ENCODE measurements at regions not wholly inside any gene's neighbourhood (a gene's known extent, or its start where the extent isn't known, plus 50 kb on each side); places are given as distances from the start of the nearest gene placed in this dataset.
A peak's percentile ranks its signal among the peaks of the same experiment; 100 is the strongest.
"Not testable (repeated sequence)": the region's sequence is repeated elsewhere in the genome, so short reads cannot be mapped to it uniquely, and the experiment has no call there.

GRCh38 chr20:59466107-59466815 is 138.1 kb upstream of the PHACTR3 start:
- no peak for DNase-seq

DNA sequence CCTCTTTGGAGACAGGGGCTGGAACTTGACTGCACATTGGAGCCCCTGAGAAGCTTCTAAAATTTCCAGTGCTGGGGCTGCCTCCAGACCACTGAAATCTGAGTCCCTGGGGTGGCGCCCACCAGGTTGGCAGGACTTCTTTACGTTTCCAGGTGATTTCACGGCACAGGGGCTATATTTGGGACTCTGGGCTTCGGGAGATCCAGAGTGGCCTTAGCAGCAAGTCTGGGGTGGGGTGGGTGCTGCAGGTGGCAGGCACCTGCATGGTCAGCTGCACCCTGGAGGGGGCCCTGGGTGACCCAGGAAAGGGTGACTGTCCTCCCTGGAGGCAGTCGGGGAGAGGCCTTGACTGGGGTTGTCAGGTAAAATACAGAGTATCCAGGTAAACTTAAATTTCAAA is 135.5 kb upstream of the PHACTR3 start:
- DNase-seq, result no peak

DNA sequence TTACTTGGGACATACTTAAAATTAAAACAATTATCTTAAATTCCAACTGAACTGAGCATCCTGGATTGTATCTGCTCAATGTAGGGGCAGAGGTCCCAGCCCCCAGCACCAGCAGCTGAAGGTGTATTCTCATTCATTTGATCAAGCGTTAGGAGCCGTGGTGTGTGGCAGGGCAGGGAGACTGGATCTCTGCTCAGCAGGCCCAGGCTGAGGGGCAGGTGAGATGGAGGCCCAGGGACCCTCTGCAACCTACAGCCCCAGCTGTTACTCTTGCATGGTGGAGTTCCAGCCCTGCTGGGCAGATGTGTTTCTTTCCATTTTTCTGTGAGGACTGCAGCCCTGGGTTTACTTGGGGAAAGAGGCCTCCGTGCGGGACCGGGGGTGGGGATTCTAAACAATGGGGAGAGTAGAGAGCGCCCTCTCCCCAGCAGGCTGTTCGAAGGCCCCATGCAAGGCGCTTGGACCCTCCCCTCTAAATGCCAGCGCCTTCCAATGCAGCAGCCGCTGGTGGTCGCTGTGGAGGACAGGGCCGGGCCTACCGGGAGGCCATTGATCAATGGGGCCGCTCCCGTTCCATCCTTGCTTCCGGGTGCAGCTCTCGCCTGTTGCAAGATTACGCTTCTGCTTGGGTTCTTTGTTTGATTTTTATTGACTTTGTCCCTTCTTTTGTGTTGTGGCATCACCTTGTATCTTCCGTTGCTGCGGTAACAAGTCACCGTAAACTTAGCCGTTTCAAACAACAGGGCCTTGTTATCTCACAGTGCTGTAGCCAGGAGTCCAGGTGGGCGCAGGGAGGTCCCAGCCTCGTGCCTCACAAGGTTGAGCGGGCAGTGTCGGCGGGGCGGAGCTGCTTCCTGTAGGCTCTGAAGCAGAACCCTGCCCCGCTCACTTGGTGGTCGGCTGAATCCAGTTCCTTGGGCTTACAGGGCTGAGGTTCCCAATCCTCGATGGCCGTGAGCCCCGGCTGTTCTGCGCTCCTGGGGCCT is 134.8 kb upstream of the PHACTR3 start:
- DNase-seq, result no peak

GRCh38 chr20:59470521-59470920 is 133.8 kb upstream of the PHACTR3 start:
- DNase-seq, result no peak

DNA sequence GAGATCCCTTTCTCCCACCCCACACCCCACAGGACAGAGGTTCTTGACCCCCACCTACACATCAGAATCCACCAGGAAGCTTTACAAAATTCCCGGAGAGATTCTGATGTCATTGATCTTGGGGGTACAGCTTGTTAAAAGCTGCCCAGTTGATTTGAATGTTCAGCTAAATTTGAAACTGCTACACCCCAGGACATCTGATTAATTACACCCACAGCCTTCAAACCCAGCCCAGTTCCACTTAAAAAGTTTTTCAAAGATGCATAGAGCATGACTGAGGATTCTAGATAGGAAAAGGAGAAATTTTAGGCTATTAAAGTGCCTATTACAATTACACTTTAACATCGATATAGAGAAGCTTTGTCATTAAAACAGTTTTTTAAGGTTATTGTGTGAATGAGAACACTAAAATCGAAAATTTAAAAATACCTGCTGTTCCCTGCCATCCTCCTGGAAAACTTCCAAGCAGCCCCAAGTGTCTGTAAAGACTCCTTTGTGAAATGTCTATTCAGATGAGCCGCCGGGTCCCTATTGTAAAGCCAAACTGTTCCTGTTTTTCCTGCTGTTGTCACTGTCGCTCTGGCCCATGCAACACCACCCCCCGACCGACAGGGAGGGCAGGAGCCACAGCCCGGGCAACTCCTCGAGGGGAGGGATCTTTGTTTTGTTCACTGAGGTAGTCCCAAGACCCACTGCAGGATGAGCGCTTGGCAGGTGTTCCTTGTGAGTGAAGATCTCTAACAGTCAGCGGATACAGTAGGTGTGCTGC is 132.5 kb upstream of the PHACTR3 start:
- DNase-seq, result no peak

GRCh38 chr20:59473742-59474141 is 130.6 kb upstream of the PHACTR3 start:
- no peak for DNase-seq

- DNase-seq, result no peak
These were observed 123.3 kb upstream of the PHACTR3 start for GRCh38 chr20:59481067-59481466.

DNA sequence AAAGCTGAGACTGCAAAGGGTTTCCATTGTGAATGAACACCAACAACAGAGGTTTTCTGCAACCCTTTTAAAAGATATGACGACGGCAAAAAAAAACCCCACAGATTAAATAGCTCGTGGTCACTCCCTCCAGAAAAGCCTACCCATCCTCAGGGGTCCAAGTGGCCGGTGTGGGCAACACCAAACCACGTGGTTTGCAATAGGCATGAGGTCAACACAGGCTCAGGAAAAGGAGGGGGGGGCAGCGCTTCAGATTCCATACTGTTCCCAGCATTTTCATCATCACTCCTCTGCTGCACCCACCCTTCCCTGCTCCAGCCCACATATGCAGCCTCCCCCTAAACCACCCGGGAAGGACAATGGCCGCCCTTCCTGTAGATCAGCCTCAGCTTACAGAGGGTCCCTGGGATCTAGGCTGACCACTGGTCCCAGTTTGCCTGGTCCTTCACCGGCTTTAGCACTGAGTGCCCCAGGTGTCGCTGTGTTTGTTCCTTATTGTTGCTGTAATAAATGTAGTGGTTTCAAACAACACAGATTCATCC is 122.8 kb upstream of the PHACTR3 start:
- no peak for DNase-seq

DNA sequence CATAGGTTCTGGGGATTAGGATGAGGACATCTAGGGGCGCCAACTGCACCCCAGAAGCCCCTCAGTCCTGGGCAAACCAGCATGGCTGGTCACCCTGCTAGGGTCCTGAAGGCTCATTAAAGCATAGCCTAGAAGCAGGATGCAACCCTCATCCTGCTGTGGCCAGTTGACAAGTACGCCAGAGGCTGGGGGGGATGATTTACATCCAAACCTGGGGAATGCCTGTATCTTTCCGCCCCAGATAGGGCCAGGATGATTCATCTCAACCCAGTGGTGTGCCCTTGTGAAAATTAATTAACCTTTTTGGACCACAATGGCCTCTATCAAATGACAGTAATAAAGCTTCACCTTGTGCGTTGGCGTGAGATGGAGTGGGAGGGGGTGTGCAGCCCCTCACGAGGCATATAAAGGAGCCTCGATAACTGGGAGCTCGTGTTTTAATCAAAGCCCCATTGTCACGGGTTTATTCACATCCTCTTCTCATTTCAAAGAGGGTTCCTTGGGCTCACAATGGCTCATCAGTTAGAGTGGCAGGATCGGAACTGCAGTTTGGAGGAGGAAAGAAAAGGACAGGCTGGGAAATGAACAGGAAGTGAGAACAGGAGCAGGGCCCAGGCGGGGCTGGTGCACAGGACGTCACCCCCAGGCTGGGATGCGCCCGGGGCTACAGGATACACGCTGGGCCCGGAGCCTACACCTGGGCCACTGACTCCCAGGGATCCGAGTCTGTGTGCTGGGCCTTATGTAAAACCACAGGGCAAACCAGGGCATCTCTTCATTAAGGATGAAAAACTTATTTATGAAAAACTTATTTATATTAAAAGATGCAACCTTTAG is 121.8 kb upstream of the PHACTR3 start:
- no peak for DNase-seq

DNA sequence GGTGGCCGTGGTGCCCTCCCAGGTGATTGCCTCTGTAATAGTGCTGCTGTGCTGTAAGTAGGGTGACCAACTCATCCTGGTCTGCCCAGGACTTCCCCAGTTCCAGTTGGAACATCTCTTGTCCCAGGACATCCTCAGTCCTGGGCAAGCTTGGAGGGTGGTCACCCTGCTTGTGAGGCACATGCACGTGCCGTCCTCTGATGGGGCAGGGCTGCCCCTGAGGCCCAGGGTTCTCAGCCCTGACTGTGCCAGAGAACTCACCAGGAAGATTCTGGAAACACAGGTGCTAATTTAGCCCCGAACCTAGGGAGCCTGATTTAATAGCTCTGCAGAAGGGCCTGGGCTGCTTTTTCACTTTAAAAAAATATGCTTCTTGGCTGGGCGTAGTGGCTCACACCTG is 120.9 kb upstream of the PHACTR3 start:
- DNase-seq, result no peak

DNA sequence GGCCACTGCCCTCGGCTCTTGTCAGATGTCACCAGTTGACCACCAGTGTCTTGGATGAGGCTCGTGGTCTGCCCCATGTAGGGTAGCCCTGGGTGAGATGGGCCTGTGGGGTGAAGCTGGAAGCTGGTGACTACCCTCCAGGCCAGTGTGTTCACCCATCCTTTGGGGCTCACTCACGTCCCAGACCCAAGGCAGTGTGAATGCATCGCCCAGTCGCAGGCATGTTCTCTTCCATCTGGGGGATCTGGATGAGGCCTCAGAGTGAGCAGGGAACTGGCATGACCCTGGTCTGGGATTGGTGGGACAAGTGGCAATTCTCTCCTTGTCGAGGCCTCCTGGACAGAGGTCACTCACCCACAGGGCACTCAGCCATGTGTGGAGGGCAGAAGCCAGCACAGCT is 120.1 kb upstream of the PHACTR3 start:
- no peak for DNase-seq

DNA sequence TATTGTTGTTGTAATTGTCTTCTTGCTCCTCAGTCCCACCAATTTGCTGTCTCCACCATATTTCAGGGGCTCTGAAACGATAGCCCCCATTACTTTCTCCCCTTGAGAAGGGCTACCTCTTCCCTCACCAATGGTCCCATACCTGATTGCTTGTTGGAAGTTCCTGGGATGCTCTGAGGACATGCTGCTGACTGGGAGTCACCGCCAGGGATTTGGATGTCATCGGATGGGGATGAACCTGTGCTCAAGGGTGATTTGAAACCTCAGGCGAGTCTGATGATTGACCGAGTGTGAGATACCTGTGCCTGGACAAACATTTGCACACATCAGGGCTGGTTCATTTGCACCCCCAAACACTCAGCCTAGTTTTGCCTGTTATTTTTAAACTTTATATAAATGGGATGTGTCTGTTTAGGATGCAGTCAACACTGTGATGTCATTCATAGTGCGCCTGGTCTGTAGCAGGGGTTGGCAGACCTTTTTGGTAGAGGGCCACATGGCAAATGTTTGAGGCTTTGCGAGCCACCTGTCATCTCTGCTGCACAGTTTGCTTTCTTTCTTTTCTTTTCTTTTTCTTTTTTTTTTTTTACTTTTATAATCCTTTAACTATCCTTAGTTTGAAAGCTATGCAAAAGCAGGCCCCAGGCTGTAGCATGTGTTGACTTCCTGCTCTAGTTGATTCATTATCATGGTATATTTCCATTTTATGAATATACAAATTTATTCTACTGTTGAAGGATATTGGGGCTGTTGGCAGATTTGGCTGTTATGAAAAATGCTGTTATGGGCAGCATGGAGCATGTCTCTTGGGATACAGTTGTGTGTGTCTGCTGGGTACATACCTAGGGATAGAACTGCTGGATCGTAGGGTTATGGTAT is 118.5 kb upstream of the PHACTR3 start:
- no peak for DNase-seq

DNA sequence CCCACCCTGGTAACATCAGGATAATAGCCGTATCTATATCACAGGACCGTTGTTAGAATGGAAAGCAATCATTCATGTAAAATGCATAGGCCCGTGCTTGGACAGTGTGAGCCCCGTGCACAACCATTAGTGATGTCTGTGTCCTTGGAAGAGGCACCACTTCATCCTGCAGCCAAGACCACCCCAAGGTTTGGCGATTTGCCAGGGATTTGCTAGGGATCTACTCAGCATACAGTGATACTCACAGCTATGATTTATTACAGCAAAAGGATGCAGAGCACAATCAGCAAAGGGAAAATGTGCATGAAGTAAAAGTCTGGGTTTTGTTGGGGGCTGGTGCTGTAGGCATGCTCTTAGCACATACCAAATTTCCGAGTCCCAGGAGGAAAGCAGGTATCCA is 115.9 kb upstream of the PHACTR3 start:
- not testable (repeated sequence) for DNase-seq

GRCh38 chr20:59490196-59491004 is 113.9 kb upstream of the PHACTR3 start:
- not testable (repeated sequence) for DNase-seq

- DNase-seq, result no peak
These were observed 112.5 kb upstream of the PHACTR3 start for GRCh38 chr20:59491884-59492283.

GRCh38 chr20:59493926-59494325 is 110.4 kb upstream of the PHACTR3 start:
- DNase-seq, result no peak

DNA sequence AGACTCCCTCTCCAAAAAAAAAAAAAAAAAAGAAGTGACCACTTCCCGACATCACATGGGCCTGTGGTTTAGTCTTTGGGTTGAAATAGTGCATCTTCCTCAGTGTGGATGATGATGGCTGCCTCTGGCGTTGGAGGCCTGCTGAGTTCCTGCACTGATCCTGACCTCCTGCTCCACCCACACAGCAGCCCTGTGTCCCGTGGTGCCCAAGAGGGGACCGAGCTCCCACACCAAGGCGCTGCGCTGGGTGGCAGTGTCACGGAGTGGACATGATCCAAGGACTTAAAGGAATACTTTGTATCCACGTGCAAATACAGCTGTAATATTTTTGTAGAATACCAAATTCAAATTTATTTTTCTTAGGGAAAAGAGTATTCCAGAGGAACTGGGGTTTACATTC is 109.2 kb upstream of the PHACTR3 start:
- no peak for DNase-seq

DNA sequence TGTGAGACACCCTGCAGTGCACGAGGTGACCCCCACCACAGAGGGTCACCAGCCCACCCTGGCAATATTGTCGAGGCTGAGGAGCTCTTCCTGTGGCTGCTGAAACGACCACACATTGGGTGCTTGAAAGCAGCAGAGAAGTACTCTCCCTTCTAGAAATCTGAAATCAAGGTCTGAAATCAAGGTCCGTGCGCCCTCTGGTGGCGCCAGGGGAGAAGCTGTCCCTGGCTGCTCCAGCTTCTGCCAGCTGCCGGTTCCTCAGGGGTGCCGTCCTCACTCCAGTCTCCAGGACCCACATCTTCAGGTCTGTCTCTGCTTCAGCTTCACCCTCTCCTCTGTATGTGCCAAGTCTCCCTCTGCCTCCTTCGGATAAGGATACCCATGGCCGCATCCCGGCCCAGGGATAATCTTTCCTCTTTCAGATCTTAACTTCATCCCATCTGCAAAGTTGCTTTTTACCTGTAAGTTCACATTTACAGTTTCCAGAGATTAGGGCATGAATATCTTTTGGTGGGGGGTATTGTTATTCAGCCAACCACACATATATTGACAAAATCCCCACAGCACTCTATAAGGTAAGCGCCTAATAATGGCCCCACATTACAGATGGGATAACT is 108.3 kb upstream of the PHACTR3 start:
- DNase-seq, result peak; percentile 25

DNA sequence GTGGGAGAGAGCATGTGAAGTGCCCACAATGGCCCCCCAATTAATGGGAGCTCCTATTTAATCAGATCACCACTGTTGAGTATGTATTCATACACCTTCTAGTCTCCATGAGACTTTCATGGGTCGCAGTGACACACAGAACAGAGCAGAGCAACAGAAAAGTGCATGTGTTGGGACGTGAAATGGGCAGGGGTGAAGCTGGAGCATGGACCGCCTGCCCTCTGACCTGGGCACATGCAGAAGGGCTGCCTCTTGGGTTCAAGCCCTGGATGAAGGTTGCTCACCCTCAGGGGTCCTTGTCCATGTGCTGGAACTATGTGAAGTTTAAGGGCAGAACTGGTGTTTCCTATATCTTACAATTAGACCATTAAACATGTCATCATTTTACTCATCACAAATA is 106.0 kb upstream of the PHACTR3 start:
- no peak for DNase-seq

DNA sequence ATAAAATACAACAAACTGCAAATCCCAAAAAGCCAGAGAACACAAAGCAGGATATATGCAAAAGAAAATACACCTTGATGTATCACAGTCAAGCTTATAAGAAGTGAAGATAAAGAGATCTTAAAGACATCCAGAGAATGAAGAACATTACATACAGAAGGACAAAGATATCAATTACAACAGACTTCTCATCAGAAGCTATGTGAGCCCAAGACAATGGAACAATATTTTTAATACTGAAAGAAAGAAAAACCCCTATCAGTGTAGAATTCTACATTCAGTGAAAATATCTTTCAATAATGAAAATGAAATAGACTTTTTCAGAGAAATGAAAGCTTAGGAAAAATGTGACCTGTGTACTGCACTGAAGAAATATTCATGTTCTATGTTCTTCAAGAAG is 104.5 kb upstream of the PHACTR3 start:
- no peak for DNase-seq

All from NCI-H1694 treated with DMSO at 0.1 percent for 48 hours (cell line).